Fibroblast of gingiva (primary cell): ENCODE measurements at regions not wholly inside any gene's neighbourhood (a gene's known extent, or its start where the extent isn't known, plus 50 kb on each side); places are given as distances from the start of the nearest gene placed in this dataset.
A peak's percentile ranks its signal among the peaks of the same experiment; 100 is the strongest.
"Not testable (repeated sequence)": the region's sequence is repeated elsewhere in the genome, so short reads cannot be mapped to it uniquely, and the experiment has no call there.

Source experiments
- DNase-seq: peaks from one replicate; pipeline ENCODE4 v3.0.0-alpha.2; 2011; ENCODE audit warnings: low read depth

DNA sequence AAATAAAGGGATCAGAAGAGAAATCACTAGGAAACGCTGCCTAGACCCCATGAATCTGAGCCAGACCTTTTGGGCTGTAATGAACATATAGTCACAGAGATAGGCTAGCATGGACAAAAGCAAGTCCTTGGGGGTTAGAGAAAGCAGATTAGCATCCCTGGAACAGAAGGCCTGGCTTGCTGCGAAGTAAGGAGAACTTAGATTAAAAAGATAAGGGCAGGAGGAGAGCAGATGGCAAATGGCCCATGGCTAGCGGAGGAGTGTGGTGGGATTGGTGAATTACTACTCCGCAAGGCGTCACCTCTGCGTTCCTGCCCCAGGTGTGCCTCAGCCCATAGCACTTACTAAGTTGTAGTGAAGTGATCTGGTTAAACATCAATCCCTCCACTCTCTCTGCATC, 92.3 kb upstream of the ZNF438 start:
- no peak for DNase-seq

DNA sequence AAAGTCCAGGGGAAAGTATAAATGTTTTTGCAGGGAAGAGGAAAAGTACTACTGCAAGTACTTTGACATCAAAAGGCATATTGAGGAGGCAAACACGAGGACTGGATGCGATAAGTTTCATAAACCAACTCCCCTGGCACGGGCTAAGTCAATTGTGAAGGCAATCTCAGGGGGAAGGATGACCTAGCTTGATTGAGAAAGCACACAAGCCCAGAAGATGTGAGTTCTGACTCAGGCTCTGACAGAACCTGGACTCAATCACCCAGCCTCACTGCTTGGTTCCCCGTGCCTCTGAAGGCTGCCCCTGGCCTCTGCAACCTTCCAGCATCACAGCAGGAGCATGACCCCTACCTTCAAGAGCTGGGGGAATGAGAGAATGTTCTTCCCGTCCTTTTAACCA, 93.2 kb upstream of the ZNF438 start:
- DNase-seq = peak; percentile 29

DNA sequence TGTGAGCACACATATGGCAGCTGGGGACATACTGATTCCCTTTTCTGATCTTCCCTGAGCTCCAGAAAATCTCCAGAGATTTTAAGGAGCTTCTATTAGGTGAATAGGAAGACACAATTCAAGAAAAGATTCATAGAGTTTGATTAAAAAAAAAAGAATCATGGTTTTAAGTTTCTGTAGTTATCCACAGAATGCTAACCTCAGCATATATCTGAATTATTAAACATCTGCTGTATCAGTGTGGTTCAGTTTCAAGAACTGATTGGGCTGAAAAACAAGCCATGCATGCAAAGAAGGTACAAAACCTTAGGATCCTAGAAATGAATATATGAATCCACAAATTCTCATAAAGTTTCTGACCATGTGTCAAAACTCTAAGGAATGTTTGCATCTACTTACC, 94.1 kb upstream of the ZNF438 start:
- DNase-seq = no peak

DNA sequence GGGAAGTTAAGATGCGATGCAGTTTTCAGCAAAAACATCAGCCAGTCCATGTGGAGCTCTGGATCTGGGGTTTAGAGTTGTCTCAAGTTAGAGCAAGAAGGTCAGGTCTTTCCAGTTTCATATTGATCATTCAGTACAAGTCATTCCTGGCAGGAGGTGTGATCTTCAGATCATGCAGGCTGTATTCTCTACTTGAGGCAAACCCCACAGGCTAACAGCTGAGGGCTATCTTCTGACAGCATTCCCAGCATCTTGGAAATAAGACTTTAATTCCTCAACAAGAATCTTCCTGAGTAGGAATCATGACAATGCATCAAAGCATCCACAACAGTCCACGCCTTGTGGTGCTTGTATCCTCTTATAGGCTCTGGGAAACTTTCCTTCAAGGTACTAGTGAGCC, 94.9 kb upstream of the ZNF438 start:
- no peak for DNase-seq

DNA sequence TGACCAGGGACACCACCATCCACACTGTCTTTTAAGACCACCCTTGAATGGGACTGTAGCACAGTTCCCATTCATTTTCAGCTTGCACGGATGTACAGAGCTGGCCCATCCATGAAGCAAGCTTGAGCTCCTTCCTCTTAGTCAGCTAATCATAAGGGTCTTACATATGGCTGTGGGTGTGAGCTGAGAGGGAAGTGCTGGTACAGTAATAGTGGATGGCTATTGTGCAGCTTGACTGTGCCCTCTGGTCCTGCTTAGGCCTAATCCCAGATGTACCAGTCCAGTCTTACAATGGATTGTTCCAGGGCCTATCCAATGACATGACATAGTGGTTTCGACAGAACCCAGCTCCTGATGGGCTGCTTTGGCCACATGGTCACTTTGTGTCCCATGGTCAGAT, 96.9 kb upstream of the ZNF438 start:
- DNase-seq = peak; percentile 32

DNA sequence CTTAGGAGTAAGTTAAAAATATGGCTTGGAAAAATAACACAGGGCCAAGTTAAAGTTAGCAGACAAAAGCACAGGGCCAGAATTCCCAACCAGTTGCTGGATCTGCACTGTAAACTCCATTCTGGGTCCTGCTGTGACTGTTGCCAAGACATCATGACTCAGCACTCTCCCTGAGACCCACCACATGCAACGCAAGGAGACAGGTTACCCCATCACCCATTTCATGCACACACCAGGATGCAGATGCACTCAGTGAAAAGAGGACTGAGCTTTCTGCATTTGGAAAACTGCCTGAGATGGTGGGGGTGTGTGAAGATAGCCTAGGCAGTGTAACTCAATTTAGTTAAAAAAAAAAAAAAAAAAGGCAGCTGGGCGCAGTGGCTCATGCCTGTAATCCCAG, 97.6 kb upstream of the ZNF438 start:
- peak; percentile 87 for DNase-seq

DNA sequence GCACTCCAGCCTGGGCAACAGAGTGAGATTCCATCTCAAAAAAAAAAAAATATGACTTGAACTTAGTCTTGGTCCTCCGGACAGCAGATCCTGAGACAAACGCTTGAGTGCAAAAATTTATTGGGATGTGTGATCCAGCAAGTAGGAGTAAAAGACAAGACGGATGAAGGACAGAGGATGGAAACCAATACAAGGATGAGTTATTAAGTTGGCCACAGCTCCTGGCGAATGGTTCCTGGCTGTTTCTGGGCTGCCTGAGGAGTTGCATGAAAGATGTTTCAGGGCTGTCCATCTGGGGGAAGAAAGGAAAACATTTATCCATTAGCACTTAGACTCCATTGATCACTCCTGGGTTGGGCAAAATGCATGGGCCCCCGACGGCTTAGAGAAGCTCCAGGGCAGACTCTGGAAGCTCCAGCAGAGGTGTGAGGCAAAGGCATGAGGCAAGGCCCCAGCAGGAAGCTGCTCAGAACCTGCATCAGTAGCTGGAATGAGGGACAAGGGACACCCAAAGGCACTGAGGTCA, 98.3 kb upstream of the ZNF438 start:
- DNase-seq = no peak

DNA sequence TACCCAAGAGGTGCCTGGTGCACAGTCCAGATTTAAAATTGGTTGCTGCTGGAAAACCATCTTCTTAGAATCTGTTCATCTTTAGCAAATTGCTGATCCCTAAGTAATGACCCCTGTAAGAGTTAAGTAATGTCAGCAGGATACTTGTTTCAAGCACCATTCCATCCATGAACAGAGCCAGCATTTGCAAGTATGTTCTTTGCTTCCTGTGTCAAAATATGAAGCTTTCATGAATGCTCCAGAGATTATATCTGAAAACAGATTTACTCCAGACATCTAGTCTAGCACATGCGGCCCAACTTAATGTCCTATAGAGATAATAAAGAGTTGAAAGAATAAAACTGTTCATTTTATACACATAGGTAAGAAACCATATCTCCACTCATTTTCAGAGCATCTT, 98.7 kb upstream of the ZNF438 start:
- DNase-seq = no peak

DNA sequence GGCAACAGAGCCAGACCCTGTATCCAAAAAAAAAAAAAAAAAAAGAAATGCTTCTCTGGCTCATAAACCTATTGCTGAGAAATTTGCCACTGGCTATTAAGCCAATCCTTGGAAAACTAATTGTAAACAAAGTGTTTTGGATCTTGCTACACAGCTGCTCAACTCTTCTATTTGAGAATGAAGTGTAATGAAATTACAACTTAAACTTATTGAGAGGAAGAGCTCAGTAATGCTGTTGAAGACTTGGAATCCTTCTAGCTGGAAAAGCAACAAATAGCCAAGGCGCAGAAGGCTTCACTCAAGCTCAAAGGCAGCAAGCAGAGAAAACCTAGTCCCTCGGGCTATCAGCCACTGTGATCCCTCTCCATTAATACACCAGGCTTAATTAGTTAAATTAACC, 99.6 kb upstream of the ZNF438 start:
- DNase-seq = no peak

DNA sequence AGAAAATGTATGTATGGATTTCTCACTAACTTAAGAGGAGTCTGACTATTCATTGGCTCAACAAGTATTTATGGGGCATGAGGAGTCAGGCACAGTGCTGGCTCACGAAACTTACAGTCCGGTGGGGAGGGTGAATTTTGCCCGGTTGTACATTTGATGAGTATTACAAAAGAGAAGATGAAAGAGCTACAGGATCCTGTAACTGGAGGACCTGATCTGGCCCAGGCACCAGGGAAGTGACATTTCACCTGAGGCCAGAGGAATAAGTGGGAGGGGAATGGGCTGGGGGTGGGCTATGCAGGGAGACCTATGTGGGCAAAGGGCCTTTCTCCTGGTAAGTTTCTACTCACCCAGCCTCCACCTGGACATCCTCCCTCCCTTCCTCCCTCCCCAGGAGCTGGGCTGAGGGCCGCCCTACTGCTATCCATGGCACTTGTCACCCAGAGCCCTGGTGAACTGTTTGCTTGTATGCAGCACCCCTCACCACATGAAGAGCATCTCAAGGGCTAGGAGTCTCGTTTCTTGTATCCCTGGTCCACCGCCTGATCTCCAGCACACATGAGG, 101.1 kb upstream of the ZNF438 start:
- no peak for DNase-seq

DNA sequence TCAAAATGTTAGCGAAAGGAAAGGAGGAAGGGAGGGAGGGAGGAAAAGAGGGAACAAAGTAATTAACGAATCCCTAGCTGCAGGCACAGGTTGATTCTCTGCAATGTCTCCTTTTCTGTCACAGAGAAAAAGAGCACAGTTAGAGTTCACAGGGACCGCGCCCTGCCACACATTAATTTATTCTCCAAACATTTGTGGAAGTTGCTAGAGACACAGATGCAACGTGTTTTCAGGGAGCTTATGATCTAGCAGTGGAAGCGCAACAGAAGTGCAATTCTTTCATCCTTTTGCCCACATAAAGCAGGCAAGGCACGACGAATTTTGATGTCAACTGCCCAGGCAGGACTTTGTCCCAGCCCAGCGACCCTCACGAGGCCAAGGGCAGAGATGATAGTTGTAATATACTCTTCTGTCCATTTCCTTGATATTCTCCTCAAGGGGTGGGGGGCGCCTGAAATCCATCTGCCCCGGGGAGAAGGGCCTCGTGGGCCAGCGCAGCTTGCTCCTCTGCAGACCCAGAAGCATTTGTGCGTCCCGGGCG, 101.7 kb upstream of the ZNF438 start:
- no peak for DNase-seq

DNA sequence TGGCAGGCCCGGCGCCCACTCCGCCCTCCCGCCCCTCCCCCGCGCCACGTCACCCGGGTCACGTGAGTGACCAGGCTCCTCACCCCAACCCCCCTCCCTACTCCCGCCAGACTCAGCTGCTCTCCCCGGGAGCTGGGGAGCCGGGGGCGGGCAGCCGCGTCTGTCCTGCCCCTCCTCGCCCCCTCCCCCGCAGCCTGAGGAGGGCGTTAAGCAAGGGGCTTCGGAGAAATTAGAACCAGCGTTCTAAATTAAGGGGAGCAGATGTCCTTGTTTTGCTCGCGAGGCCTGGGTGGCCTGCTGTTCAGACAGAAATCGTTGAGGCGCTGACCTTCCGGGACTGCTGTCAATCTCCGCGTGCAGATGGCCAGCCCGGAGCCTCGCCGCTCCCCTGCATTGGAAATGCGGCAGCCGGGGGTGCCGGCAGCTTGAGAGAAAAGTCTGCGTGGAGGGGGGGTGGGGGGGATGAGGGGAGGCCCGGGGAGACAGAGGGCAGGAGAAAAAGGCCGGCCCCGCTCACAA, 102.2 kb upstream of the ZNF438 start:
- DNase-seq = peak; percentile 66

DNA sequence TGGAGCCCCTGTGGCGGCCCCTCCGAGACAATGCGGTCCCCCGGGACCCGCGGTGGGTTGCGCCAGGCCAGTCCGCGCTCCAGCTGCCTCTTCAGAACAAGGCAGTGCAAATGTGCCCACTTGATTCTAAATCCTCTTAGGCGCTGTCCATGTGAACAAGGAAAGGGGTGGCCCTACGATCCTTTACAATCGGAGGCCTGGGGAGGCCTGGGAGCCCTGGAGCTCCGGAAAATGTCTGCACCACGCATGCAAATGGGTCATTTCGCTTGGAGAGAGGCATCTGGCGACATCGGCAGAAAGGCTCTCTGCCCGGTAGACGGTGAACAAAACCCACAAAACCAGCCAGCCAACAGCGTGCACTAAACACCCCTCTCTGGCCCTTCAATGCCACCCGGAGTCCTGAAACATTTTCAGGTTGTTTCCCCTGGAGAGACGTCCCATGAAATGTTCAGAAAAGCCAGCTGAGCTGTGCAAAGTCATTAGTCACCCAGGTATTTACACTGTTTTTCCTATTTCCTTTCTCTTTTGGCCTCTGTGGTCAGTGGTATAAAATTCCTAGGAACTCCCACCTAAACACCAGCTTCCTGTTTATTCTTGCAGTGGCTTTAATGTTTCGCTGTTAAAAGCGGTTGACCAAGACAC, 102.8 kb upstream of the ZNF438 start:
- peak; percentile 47 for DNase-seq

DNA sequence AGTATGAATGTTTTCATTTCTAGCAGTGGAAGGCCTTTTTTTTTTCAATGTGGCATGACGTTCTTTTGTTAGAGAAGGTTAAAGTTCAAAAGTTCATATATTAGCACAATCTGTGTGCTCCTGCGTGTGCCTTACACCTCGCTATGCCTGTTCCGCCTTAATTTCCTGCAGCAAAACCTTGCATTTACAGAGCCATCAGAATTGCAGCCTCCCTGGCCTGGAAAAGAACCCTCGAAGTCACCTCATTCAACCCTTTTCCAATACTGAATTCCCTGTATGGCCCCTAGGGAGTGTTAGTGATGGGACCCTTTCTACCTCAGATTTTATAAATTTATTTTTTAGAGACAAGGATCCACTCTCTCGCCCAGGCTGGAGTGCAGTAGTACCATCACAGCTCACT, 103.5 kb upstream of the ZNF438 start:
- DNase-seq = no peak

DNA sequence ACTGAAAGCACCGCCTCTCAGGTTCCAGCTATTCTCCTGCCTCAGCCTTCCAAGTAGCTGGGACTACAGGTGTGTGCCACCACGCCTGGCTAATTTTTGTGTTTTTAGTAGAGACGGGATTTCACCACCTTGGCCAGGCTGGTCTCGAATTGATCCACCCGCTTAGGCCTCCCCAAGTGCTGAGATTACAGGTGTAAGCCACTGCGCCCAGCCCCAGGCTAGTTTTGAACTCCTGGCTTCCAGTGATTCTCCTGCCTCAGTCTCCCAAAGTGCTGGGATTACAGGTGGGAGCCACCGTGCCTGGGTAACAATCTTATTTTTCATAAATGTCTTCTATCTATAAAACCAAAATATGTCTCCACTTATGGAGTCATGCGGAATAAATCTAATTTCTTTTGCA, 104.1 kb upstream of the ZNF438 start:
- DNase-seq = not testable (repeated sequence)

DNA sequence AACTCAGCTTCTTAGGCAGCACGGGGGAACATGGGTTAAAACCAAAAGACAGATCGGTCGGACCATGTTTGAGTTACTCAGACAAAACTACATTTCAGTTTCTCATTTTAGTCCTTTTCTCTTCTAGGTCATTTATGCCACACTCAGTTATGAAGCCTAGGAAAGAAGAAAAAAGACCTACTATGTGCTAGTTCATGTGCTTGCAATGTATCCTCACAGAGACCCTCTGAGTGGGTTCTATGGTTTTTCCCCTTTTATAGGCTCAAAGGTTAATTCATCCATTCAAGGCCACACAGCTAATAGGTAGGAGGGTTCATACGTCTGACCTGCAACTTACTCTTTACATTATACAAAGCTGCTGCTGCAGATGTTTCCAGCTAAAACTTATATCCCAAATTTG, 104.7 kb upstream of the ZNF438 start:
- DNase-seq = no peak

DNA sequence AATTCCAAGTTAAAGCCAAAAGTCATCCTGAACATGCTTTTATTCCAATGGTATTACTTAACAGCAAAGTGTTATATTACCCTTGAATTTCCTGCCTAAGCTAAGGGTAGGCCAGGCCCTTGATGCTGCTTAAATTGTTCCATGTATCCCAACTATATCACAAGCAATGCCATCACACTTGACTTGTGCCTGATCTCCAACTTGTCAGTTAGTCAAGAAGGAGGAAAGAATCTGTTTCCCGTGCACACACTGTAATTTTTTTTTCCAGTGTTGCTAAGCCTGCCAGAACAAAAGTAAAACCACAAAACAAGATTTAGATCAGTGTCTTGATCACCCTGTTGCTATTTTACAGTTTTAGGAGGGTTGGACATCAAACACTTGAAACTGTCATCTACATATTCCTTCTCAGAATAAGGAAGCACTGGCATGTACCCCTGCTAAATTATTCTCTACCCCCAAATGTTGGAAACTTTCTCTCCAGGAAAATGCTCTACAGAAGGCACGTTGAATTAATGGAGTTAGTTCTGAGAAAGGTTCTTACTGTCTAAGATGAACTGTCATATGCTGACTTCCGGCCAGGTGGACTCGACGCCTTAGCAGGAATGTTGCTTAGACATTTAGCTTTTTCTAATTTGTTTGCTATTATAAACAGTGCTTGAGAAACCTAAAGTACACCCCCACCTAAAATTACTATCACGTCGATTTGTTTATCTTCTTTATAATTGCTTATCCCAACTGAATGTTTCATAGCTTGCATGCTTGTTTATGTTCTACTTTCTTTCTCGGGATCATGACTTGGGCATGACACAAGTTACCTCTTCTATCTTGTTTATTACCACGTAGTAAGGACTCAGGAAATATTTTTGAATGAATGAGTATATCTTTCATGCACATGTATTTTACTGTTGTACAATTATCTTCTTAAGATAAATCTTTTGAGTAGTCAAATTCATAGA, 105.5 kb upstream of the ZNF438 start:
- peak; percentile 70 for DNase-seq

DNA sequence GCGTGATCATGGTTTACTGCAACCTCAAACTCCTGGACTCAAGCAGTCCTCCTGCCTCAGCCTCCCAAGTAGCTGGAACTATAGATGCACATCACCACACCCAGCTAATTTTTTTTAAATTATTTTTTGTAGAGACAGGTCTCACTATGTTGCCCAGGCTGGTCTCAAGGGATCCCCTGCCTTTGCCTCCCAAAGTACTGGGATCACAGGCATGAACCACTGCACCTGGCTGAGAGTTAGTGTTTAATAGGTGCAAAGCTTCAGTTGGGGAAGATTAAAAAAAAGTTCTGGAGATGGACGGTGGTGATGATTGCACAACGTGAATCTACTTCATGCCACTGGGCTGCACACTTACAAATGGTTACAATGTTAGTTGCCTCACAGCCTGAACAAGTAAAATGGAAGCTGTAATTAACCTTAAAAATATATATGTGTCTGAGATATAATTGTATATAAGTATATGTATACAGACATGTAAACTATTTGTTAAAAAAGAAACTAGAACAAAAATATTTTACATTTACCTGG, 106.4 kb upstream of the ZNF438 start:
- DNase-seq = no peak

DNA sequence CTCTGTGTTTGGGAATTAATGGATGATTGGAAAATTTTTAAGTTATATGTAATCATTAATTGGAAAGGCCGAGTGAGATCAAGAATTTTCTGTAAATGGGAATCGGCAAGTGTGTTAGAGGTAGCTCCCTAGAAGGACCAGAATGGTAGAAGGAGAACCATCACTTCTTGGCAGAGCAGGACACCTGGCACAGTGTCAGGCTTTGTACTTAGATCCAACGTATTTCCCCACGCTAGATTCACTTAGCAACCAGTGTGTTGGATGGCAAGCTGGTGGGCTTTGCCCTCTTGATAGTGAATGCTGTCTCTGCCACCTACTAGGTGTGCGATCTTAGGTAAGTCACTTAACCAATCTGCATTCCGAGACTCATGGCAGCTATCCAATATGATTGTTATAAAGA, 107.8 kb upstream of the ZNF438 start:
- DNase-seq = no peak

DNA sequence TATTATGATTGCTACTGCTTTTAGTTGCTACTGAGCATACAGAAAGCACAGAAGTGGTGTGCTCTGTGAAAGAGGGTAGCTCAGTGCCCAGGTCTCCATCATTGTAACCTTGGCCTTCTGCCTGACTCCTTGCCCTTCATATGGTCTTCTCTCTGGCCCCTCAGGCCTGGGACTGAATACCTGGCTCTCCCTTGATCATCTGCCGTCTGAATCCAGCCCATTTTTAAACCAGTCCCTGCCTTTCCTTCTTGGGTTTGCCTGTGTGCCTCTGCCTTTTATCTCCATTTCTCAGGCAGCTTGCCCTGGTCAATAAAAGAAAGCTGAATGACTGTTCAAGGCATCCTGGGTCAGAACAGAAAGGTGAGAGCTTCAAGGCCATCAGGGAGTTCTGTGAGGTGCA, 109.1 kb upstream of the ZNF438 start:
- DNase-seq = no peak

DNA sequence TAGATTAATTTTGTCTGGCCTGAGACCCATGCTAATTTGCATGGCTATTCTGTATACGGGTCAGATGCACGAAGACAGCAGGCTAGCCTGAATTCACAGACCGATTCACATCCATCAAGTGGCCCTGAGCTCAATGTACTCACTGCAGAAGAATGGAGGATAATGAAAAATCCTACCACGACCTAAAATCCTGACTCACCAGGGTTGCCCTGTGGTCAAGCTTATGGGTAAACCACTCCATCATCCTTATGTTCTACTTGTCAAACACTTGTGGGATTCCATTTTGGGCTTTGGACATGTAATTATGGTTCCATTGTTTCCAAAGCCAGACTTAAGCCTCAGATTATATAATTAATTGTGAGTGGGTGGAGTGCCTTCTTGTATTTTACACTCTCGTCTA, 110.4 kb upstream of the ZNF438 start:
- no peak for DNase-seq

DNA sequence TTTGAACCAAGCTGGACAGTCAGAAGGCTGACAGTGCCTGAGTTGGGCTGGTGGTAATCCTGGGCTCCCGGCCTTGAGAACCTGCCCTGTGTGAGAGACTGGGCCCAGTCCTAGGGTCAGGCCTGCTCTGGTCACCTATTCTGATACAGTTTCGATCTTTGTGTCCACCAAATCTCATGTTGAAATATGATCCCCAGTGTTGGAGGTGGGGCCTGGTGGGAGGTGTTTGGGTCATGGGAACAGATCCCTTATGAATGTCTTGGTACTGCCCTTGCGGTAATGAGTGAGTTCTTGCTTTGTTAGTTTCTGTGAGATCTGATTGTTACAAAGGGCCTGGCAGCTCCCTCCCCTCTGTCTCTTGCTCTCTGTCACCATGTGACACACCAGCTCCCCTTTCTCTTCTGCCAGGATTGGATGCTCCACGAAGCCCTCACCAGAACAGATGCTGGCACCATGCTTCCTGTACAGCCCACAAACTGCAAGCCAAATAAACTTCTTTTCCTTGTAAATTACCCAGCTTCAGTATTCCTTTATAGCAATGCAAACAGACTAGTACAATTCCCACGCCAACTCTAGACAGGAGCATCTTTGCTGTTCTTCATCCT, 111.8 kb upstream of the ZNF438 start:
- peak; percentile 25 for DNase-seq
